Astrocyte (in vitro differentiated cells and primary cell): ENCODE measurements at regions not wholly inside any gene's neighbourhood (a gene's known extent, or its start where the extent isn't known, plus 50 kb on each side); places are given as distances from the start of the nearest gene placed in this dataset.

Experiments used
- DNase-seq: peaks from one replicate; pipeline ENCODE4 v3.0.0-alpha.2; 2010; ENCODE audit warnings: low read depth
- FAIRE-seq: peaks from 2 replicates; lab custom pipeline; 2011; peaks lifted over from hg19 to GRCh38; lab: Jason Lieb, UNC
- H2AFZ ChIP-seq: 2 replicates; pipeline ENCODE4 v1.6.0; 2012; ENCODE audit warnings: low read depth, low read length, inconsistent platforms
- H3K27ac ChIP-seq: 2 replicates; pipeline ENCODE4 v1.5.1; 2011; ENCODE audit warnings: low read depth, low read length, inconsistent platforms
- H3K27me3 ChIP-seq: 2 replicates; pipeline ENCODE4 v1.6.0; 2011; ENCODE audit warnings: low read length, inconsistent platforms; ENCODE audit not compliant: insufficient read depth
- H3K36me3 ChIP-seq: 2 replicates; pipeline ENCODE4 v1.5.1; 2011; ENCODE audit warnings: low read length, inconsistent platforms; ENCODE audit not compliant: insufficient read depth
- H3K4me1 ChIP-seq: 2 replicates; pipeline ENCODE4 v1.5.1; 2011; ENCODE audit warnings: low read length, inconsistent platforms; ENCODE audit not compliant: insufficient read depth
- H3K4me2 ChIP-seq: 2 replicates; pipeline ENCODE4 v1.6.0; 2012; ENCODE audit warnings: low read length, inconsistent platforms
- H3K4me3 ChIP-seq: 2 replicates; pipeline ENCODE4 v1.5.1; 2011; ENCODE audit warnings: low read depth, mild to moderate bottlenecking, low read length, inconsistent platforms; ENCODE audit not compliant: insufficient read depth
- H3K79me2 ChIP-seq: 2 replicates; pipeline ENCODE4 v1.6.0; 2012; ENCODE audit warnings: mild to moderate bottlenecking, low read length, inconsistent platforms; ENCODE audit not compliant: insufficient read depth
- H3K9ac ChIP-seq: 2 replicates; pipeline ENCODE4 v1.6.0; 2012; ENCODE audit warnings: mild to moderate bottlenecking, low read length, inconsistent platforms
- H3K9me3 ChIP-seq: 2 replicates; pipeline ENCODE4 v1.5.1; 2012; ENCODE audit warnings: low read depth, mild to moderate bottlenecking, low read length, inconsistent platforms; ENCODE audit not compliant: insufficient read depth
- H4K20me1 ChIP-seq: 2 replicates; pipeline ENCODE4 v1.6.0; 2012; ENCODE audit warnings: low read length, inconsistent platforms; ENCODE audit not compliant: insufficient read depth
- H3K27ac Mint-ChIP-seq: one replicate; pipeline ENCODE4 v1.8.0; 2021; ENCODE audit warnings: mild to moderate bottlenecking, mixed read lengths; ENCODE audit not compliant: unreplicated experiment
- H3K27me3 Mint-ChIP-seq: one replicate; pipeline ENCODE4 v1.8.0; 2021; ENCODE audit warnings: low read depth, mixed read lengths; ENCODE audit not compliant: unreplicated experiment
- H3K36me3 Mint-ChIP-seq: one replicate; pipeline ENCODE4 v1.8.0; 2021; ENCODE audit warnings: low read depth, mixed read lengths; ENCODE audit not compliant: unreplicated experiment
- H3K4me1 Mint-ChIP-seq: one replicate; pipeline ENCODE4 v1.8.0; 2021; ENCODE audit warnings: low read depth, mixed read lengths; ENCODE audit not compliant: unreplicated experiment
- H3K4me3 Mint-ChIP-seq: one replicate; pipeline ENCODE4 v1.8.0; 2021; ENCODE audit warnings: mild to moderate bottlenecking, moderate library complexity, mixed read lengths; ENCODE audit not compliant: unreplicated experiment
- H3K9me3 Mint-ChIP-seq: one replicate; pipeline ENCODE4 v1.8.0; 2021; ENCODE audit warnings: mild to moderate bottlenecking, mixed read lengths; ENCODE audit not compliant: unreplicated experiment
- CTCF ChIP-seq: IDR thresholded peaks from 2 replicates; pipeline ENCODE4 v1.5.1; 2011; ENCODE audit warnings: low read depth, mild to moderate bottlenecking, inconsistent platforms, low read length, moderate library complexity; ENCODE audit not compliant: insufficient read depth
- EZH2 ChIP-seq: IDR thresholded peaks from 2 replicates; pipeline ENCODE4 v1.6.1; 2012; ENCODE audit warnings: mild to moderate bottlenecking, low read length, inconsistent platforms; ENCODE audit not compliant: insufficient read depth

GRCh38 chr4:35695421-35695820 is 548.9 kb downstream of the ARAP2 start:
- no peaks in the 10 kb centered on the region for H3K9me3 Mint-ChIP-seq
- no peaks in the 10 kb centered on the region for H3K4me1 Mint-ChIP-seq
- H3K4me2 ChIP-seq, result no peak overlapping the region
- H4K20me1 ChIP-seq, result no peaks in the 10 kb centered on the region
- H3K4me1 ChIP-seq, result no peaks in the 10 kb centered on the region
- no peak overlapping the region for H3K9ac ChIP-seq
- no peak overlapping the region for H3K4me3 Mint-ChIP-seq
- no peak overlapping the region for H3K27ac Mint-ChIP-seq
- no peaks in the 10 kb centered on the region for H3K27me3 ChIP-seq
- H3K79me2 ChIP-seq, result no peaks in the 10 kb centered on the region
- H3K36me3 ChIP-seq, result no peaks in the 10 kb centered on the region
- H3K9me3 ChIP-seq, result no peaks in the 10 kb centered on the region
- H3K36me3 Mint-ChIP-seq, result no peaks in the 10 kb centered on the region
- DNase-seq (no peak), FAIRE-seq (no peak)
- H2AFZ ChIP-seq, result no peak overlapping the region
- no peaks in the 10 kb centered on the region for H3K27me3 Mint-ChIP-seq
- H3K27ac ChIP-seq, result no peak overlapping the region
- H3K4me3 ChIP-seq, result no peak overlapping the region
- TF ChIP-seq EZH2 (no peak), CTCF (no peak)

- H3K27ac Mint-ChIP-seq, result no peak overlapping the region
- H3K27me3 Mint-ChIP-seq, result no peaks in the 10 kb centered on the region
- no peaks in the 10 kb centered on the region for H3K4me1 ChIP-seq
- no peak overlapping the region for H3K4me3 ChIP-seq
- H3K4me2 ChIP-seq, result no peak overlapping the region
- no peaks in the 10 kb centered on the region for H3K36me3 ChIP-seq
- H3K27ac ChIP-seq, result no peak overlapping the region
- TF ChIP-seq EZH2 (no peak), CTCF (no peak)
- H3K9me3 ChIP-seq, result no peaks in the 10 kb centered on the region
- no peak overlapping the region for H2AFZ ChIP-seq
- H3K27me3 ChIP-seq, result no peaks in the 10 kb centered on the region
- no peaks in the 10 kb centered on the region for H3K36me3 Mint-ChIP-seq
- DNase-seq, result no peak
- H3K9ac ChIP-seq, result no peak overlapping the region
- no peak overlapping the region for H3K4me3 Mint-ChIP-seq
- no peaks in the 10 kb centered on the region for H3K79me2 ChIP-seq
- no peaks in the 10 kb centered on the region for H3K9me3 Mint-ChIP-seq
- FAIRE-seq, result no peak
- no peaks in the 10 kb centered on the region for H3K4me1 Mint-ChIP-seq
- H4K20me1 ChIP-seq, result no peaks in the 10 kb centered on the region
These were observed 547.0 kb downstream of the ARAP2 start for GRCh38 chr4:35697210-35697736.

GRCh38 chr4:35700663-35701062 is 543.7 kb downstream of the ARAP2 start:
- Histone ChIP-seq H3K36me3 (no peaks in the 10 kb centered on the region), H3K27me3 (no peaks in the 10 kb centered on the region), H3K27ac (no peak overlapping the region), H2AFZ (no peak overlapping the region), H3K9ac (no peak overlapping the region), H3K4me2 (no peak overlapping the region), H3K79me2 (no peaks in the 10 kb centered on the region), H3K4me1 (no peaks in the 10 kb centered on the region), H3K4me3 (no peak overlapping the region), H3K9me3 (no peaks in the 10 kb centered on the region), H4K20me1 (no peaks in the 10 kb centered on the region)
- DNase-seq (no peak), FAIRE-seq (no peak)
- Mint-ChIP-seq H3K9me3 (no peaks in the 10 kb centered on the region), H3K27ac (no peak overlapping the region), H3K4me1 (peaks cover 2% of the 10 kb centered on the region), H3K36me3 (no peaks in the 10 kb centered on the region), H3K27me3 (no peaks in the 10 kb centered on the region), H3K4me3 (no peak overlapping the region)
- TF ChIP-seq CTCF, result no peak
- TF ChIP-seq EZH2, result no peak
